ENCODE measurements at regions not wholly inside any gene's neighbourhood (a gene's known extent, or its start where the extent isn't known, plus 50 kb on each side); places are given as distances from the start of the nearest gene placed in this dataset.

GRCh38 chr11:34564406-34564805, 50.8 kb upstream of the ELF5 start:
- H3K9ac ChIP-seq (ENCODE audit: low read length): no peak overlapping the region
- H3K9me3 ChIP-seq (ENCODE audit: insufficient read depth, low read length): no peaks in the 10 kb centered on the region
- TF ChIP-seq EZH2phosphoT487 (IDR thresholded peaks at IDR 0.05; ENCODE audit: low read depth) (no peak), CTCF (IDR thresholded peaks at IDR 0.05; ENCODE audit: low read depth, low read length) (no peak)
- peaks cover 51% of the 10 kb centered on the region for H3K27me3 ChIP-seq (ENCODE audit: low read depth, low read length)
- H3K4me2 ChIP-seq (ENCODE audit: low read length): no peak overlapping the region
- H3K27ac ChIP-seq (ENCODE audit: low read length): no peak overlapping the region
- peaks cover 3% of the 10 kb centered on the region; the same call in 1 of the 2 replicates for H3K4me1 ChIP-seq (ENCODE audit: low read length)
- H2AFZ ChIP-seq (ENCODE audit: low read depth, low read length): no peak overlapping the region
- H3K79me2 ChIP-seq (ENCODE audit: low read length): no peaks in the 10 kb centered on the region
- H3K36me3 ChIP-seq (replicated peaks; ENCODE audit: low read depth, low read length): no peaks in the 10 kb centered on the region
- H4K20me1 ChIP-seq (ENCODE audit: insufficient read depth, low read length): no peaks in the 10 kb centered on the region
- no peak overlapping the region for H3K4me3 ChIP-seq (ENCODE audit: low read length)

- H3K27ac ChIP-seq (ENCODE audit: low read length): no peak overlapping the region
- H3K36me3 ChIP-seq (replicated peaks; ENCODE audit: low read depth, low read length): no peaks in the 10 kb centered on the region
- TF ChIP-seq EZH2phosphoT487 (IDR thresholded peaks at IDR 0.05; ENCODE audit: low read depth) (no peak), CTCF (IDR thresholded peaks at IDR 0.05; ENCODE audit: low read depth, low read length) (no peak)
- H3K9ac ChIP-seq (ENCODE audit: low read length): no peak overlapping the region
- H3K9me3 ChIP-seq (ENCODE audit: insufficient read depth, low read length): no peaks in the 10 kb centered on the region
- no peaks in the 10 kb centered on the region for H4K20me1 ChIP-seq (ENCODE audit: insufficient read depth, low read length)
- H3K4me1 ChIP-seq (ENCODE audit: low read length): peaks cover 3% of the 10 kb centered on the region; the same call in 1 of the 2 replicates
- H3K4me2 ChIP-seq (ENCODE audit: low read length): no peak overlapping the region
- H2AFZ ChIP-seq (ENCODE audit: low read depth, low read length): no peak overlapping the region
- peaks cover 47% of the 10 kb centered on the region for H3K27me3 ChIP-seq (ENCODE audit: low read depth, low read length)
- H3K4me3 ChIP-seq (ENCODE audit: low read length): no peak overlapping the region
- H3K79me2 ChIP-seq (ENCODE audit: low read length): no peaks in the 10 kb centered on the region
Measured at GRCh38 chr11:34564807-34565241, 51.2 kb upstream of the ELF5 start.

GRCh38 chr11:34565417-34566207, 52.0 kb upstream of the ELF5 start:
- H3K79me2 ChIP-seq (ENCODE audit: low read length): no peaks in the 10 kb centered on the region
- peaks cover 41% of the 10 kb centered on the region for H3K27me3 ChIP-seq (ENCODE audit: low read depth, low read length)
- peaks cover 10% of the 10 kb centered on the region for H3K4me1 ChIP-seq (ENCODE audit: low read length)
- no peak for TF ChIP-seq EZH2phosphoT487 (IDR thresholded peaks at IDR 0.05; ENCODE audit: low read depth)
- peak; percentile 89 for TF ChIP-seq CTCF (IDR thresholded peaks at IDR 0.05; ENCODE audit: low read depth, low read length)
- H3K9me3 ChIP-seq (ENCODE audit: insufficient read depth, low read length): no peaks in the 10 kb centered on the region
- H3K9ac ChIP-seq (ENCODE audit: low read length): no peak overlapping the region
- no peaks in the 10 kb centered on the region for H3K36me3 ChIP-seq (replicated peaks; ENCODE audit: low read depth, low read length)
- no peak overlapping the region for H3K4me3 ChIP-seq (ENCODE audit: low read length)
- H3K4me2 ChIP-seq (ENCODE audit: low read length): no peak overlapping the region
- no peak overlapping the region for H3K27ac ChIP-seq (ENCODE audit: low read length)
- no peaks in the 10 kb centered on the region for H4K20me1 ChIP-seq (ENCODE audit: insufficient read depth, low read length)
- H2AFZ ChIP-seq (ENCODE audit: low read depth, low read length): no peak overlapping the region

GRCh38 chr11:34566208-34566551, 52.6 kb upstream of the ELF5 start:
- H3K9me3 ChIP-seq (ENCODE audit: insufficient read depth, low read length): no peaks in the 10 kb centered on the region
- no peak overlapping the region for H3K4me3 ChIP-seq (ENCODE audit: low read length)
- H4K20me1 ChIP-seq (ENCODE audit: insufficient read depth, low read length): no peaks in the 10 kb centered on the region
- no peak overlapping the region for H3K9ac ChIP-seq (ENCODE audit: low read length)
- TF ChIP-seq CTCF (IDR thresholded peaks at IDR 0.05; ENCODE audit: low read depth, low read length) (no peak), EZH2phosphoT487 (IDR thresholded peaks at IDR 0.05; ENCODE audit: low read depth) (no peak)
- H3K27me3 ChIP-seq (ENCODE audit: low read depth, low read length): peaks cover 35% of the 10 kb centered on the region
- H3K36me3 ChIP-seq (replicated peaks; ENCODE audit: low read depth, low read length): no peaks in the 10 kb centered on the region
- no peak overlapping the region for H3K4me2 ChIP-seq (ENCODE audit: low read length)
- H3K27ac ChIP-seq (ENCODE audit: low read length): no peak overlapping the region
- no peaks in the 10 kb centered on the region for H3K79me2 ChIP-seq (ENCODE audit: low read length)
- no peak overlapping the region for H2AFZ ChIP-seq (ENCODE audit: low read depth, low read length)
- peaks cover 15% of the 10 kb centered on the region for H3K4me1 ChIP-seq (ENCODE audit: low read length)

Data from OCI-LY3 (cell line).